ENCODE measurements at regions not wholly inside any gene's neighbourhood (a gene's known extent, or its start where the extent isn't known, plus 50 kb on each side); places are given as distances from the start of the nearest gene placed in this dataset.
A peak's percentile ranks its signal among the peaks of the same experiment; 100 is the strongest.

GRCh38 chr3:70856414-70857162, 544.1 kb upstream of the MDFIC2 start:
- Mint-ChIP-seq H3K36me3 (no peaks in the 10 kb centered on the region), H3K9me3 (peaks cover 0 to 5% of the 10 kb centered on the region in 2 donors), H3K27ac (peak overlapping the region; percentile 7 to 46)
- ATAC-seq (peak; percentile 93 to 95), DNase-seq (ENCODE audit: low spot score in 2 of 2) (no peak)

- Mint-ChIP-seq H3K36me3 (no peaks in the 10 kb centered on the region), H3K27ac (no peak overlapping the region), H3K9me3 (no peaks in the 10 kb centered on the region)
- ATAC-seq (no peak), DNase-seq (ENCODE audit: low spot score in 2 of 2) (no peak)
These were observed 542.7 kb upstream of the MDFIC2 start for GRCh38 chr3:70855149-70855548.

- Mint-ChIP-seq H3K9me3 (no peaks in the 10 kb centered on the region), H3K36me3 (no peaks in the 10 kb centered on the region), H3K27ac (peak overlapping the region in 1 of 2 donors; percentile 1)
- DNase-seq (ENCODE audit: low spot score in 2 of 2) (no peak), ATAC-seq (no peak)
These were observed 541.7 kb upstream of the MDFIC2 start for GRCh38 chr3:70854108-70854507.

GRCh38 chr3:70853161-70853944, 540.9 kb upstream of the MDFIC2 start:
- Mint-ChIP-seq H3K36me3 (no peaks in the 10 kb centered on the region), H3K9me3 (no peaks in the 10 kb centered on the region), H3K27ac (no peak overlapping the region)
- no peak for ATAC-seq
- no peak for DNase-seq (ENCODE audit: low spot score in 2 of 2)

GRCh38 chr3:70849911-70850699, 537.7 kb upstream of the MDFIC2 start:
- H3K27ac Mint-ChIP-seq, result no peak overlapping the region
- no peak for ATAC-seq
- DNase-seq (ENCODE audit: low spot score in 2 of 2), result no peak
- peaks cover 0 to 6% of the 10 kb centered on the region in 2 donors for H3K9me3 Mint-ChIP-seq
- H3K36me3 Mint-ChIP-seq, result no peaks in the 10 kb centered on the region

GRCh38 chr3:70840106-70840870, 527.9 kb upstream of the MDFIC2 start:
- Mint-ChIP-seq H3K36me3 (no peaks in the 10 kb centered on the region), H3K27ac (no peak overlapping the region), H3K9me3 (no peaks in the 10 kb centered on the region)
- DNase-seq (ENCODE audit: low spot score in 2 of 2) (no peak), ATAC-seq (peak in 1 of 2 donors; percentile 46)

- Mint-ChIP-seq H3K36me3 (no peaks in the 10 kb centered on the region), H3K27ac (no peak overlapping the region), H3K9me3 (no peaks in the 10 kb centered on the region)
- ATAC-seq, result no peak
- DNase-seq (ENCODE audit: low spot score in 2 of 2), result no peak
These were observed 521.0 kb upstream of the MDFIC2 start for GRCh38 chr3:70833239-70833960.

- no peaks in the 10 kb centered on the region for H3K9me3 Mint-ChIP-seq
- no peak overlapping the region for H3K27ac Mint-ChIP-seq
- no peaks in the 10 kb centered on the region for H3K36me3 Mint-ChIP-seq
- DNase-seq (ENCODE audit: low spot score in 2 of 2) (no peak), ATAC-seq (no peak)
These were observed 520.4 kb upstream of the MDFIC2 start for GRCh38 chr3:70832834-70833205.

- H3K9me3 Mint-ChIP-seq, result no peaks in the 10 kb centered on the region
- no peak overlapping the region for H3K27ac Mint-ChIP-seq
- no peaks in the 10 kb centered on the region for H3K36me3 Mint-ChIP-seq
- DNase-seq (ENCODE audit: low spot score in 2 of 2), result no peak
- ATAC-seq, result no peak
These were observed 519.8 kb upstream of the MDFIC2 start for GRCh38 chr3:70832089-70832833.

- DNase-seq (ENCODE audit: low spot score in 2 of 2) (no peak), ATAC-seq (no peak)
- Mint-ChIP-seq H3K9me3 (no peaks in the 10 kb centered on the region), H3K36me3 (no peaks in the 10 kb centered on the region), H3K27ac (no peak overlapping the region)
These were observed 516.7 kb upstream of the MDFIC2 start for GRCh38 chr3:70829092-70829491.

GRCh38 chr3:70824773-70825172, 512.3 kb upstream of the MDFIC2 start:
- H3K36me3 Mint-ChIP-seq, result no peaks in the 10 kb centered on the region

GRCh38 chr3:70824078-70824477, 511.6 kb upstream of the MDFIC2 start:
- Mint-ChIP-seq H3K36me3 (no peaks in the 10 kb centered on the region), H3K27ac (no peak overlapping the region), H3K9me3 (no peaks in the 10 kb centered on the region)
- ATAC-seq (no peak), DNase-seq (ENCODE audit: low spot score in 2 of 2) (no peak)

More at GRCh38 chr3:70824773-70825172, 512.3 kb upstream of the MDFIC2 start:
- Mint-ChIP-seq H3K27ac (no peak overlapping the region), H3K9me3 (no peaks in the 10 kb centered on the region)
- DNase-seq (ENCODE audit: low spot score in 2 of 2) (no peak), ATAC-seq (no peak)

- DNase-seq (ENCODE audit: low spot score in 2 of 2), result no peak
- H3K36me3 Mint-ChIP-seq, result no peaks in the 10 kb centered on the region
- ATAC-seq, result no peak
- H3K27ac Mint-ChIP-seq, result no peak overlapping the region
- no peaks in the 10 kb centered on the region for H3K9me3 Mint-ChIP-seq
These were observed 511.2 kb upstream of the MDFIC2 start for GRCh38 chr3:70823622-70824021.

GRCh38 chr3:70822669-70823068, 510.2 kb upstream of the MDFIC2 start:
- DNase-seq (ENCODE audit: low spot score in 2 of 2) (no peak), ATAC-seq (no peak)
- Mint-ChIP-seq H3K36me3 (peaks cover 0 to 4% of the 10 kb centered on the region in 2 donors), H3K9me3 (peaks cover 0 to 3% of the 10 kb centered on the region in 2 donors), H3K27ac (no peak overlapping the region)

- peaks cover 0 to 5% of the 10 kb centered on the region in 2 donors for H3K36me3 Mint-ChIP-seq
- DNase-seq (ENCODE audit: low spot score in 2 of 2) (no peak), ATAC-seq (no peak)
- H3K27ac Mint-ChIP-seq, result no peak overlapping the region
- H3K9me3 Mint-ChIP-seq, result peaks cover 0 to 11% of the 10 kb centered on the region in 2 donors
These were observed 509.2 kb upstream of the MDFIC2 start for GRCh38 chr3:70821602-70822001.
